Calu3 (cell line): ENCODE measurements at regions not wholly inside any gene's neighbourhood (a gene's known extent, or its start where the extent isn't known, plus 50 kb on each side); places are given as distances from the start of the nearest gene placed in this dataset.
A peak's percentile ranks its signal among the peaks of the same experiment; 100 is the strongest.

Experiments
- BruUV-seq: library from RNA; stranded (reverse); fragments of 400-500 nt; replicated peaks from 2 replicates; lab custom pipeline; 2021; lab: Mats Ljungman, UMichigan
- CTCF ChIA-PET: fragments of 300-600 bp; sonication (Branson Sonifier 250); formaldehyde crosslinking; loops from one replicate; lab custom pipeline; 2022; ENCODE audit warnings: antibody characterized with exemption; lab: Charles Lee
- DNase-seq: peaks from one replicate; pipeline ENCODE4 v3.0.0; 2022
- H3K27ac Mint-ChIP-seq: one replicate; pipeline ENCODE4 v1.8.0; 2022; ENCODE audit warnings: mixed read lengths; ENCODE audit not compliant: unreplicated experiment
- H3K27me3 Mint-ChIP-seq: one replicate; pipeline ENCODE4 v1.8.0; 2022; ENCODE audit warnings: mixed read lengths; ENCODE audit not compliant: unreplicated experiment
- H3K36me3 Mint-ChIP-seq: one replicate; pipeline ENCODE4 v1.8.0; 2022; ENCODE audit warnings: mild to moderate bottlenecking, moderate library complexity, mixed read lengths; ENCODE audit not compliant: insufficient read depth, unreplicated experiment
- H3K4me1 Mint-ChIP-seq: one replicate; pipeline ENCODE4 v1.8.0; 2022; ENCODE audit warnings: mild to moderate bottlenecking, low read depth, mixed read lengths; ENCODE audit not compliant: unreplicated experiment
- H3K4me3 Mint-ChIP-seq: one replicate; pipeline ENCODE4 v1.8.0; 2022; ENCODE audit warnings: mild to moderate bottlenecking, low read depth, moderate library complexity, mixed read lengths; ENCODE audit not compliant: unreplicated experiment
- H3K9me3 Mint-ChIP-seq: one replicate; pipeline ENCODE4 v1.8.0; 2022; ENCODE audit warnings: low read depth, mixed read lengths; ENCODE audit not compliant: unreplicated experiment
- CTCF ChIP-seq: fragments of 200-600 bp; IDR thresholded peaks from one replicate; pipeline ENCODE4 v1.8.0; 2022; ENCODE audit warnings: antibody characterized with exemption; ENCODE audit not compliant: unreplicated experiment
- intact Hi-C: fragments of 100-400 bp; cut with micrococcal nuclease; formaldehyde crosslinking; loops from one replicate; pipeline ENCODE4 v1.10.0; 2022; ENCODE audit not compliant: unreplicated experiment

GRCh38 chr2:220220009-220220408 is 592.6 kb downstream of the SLC4A3 start:
- no peaks in the 10 kb centered on the region for H3K9me3 Mint-ChIP-seq
- peaks cover 18% of the 10 kb centered on the region for H3K4me1 Mint-ChIP-seq
- no peak for TF ChIP-seq CTCF
- H3K27me3 Mint-ChIP-seq, result no peaks in the 10 kb centered on the region
- intact Hi-C loops, result no loop called here
- H3K36me3 Mint-ChIP-seq, result peaks cover 6% of the 10 kb centered on the region
- no TSS peak for BruUV-seq
- no peak for DNase-seq
- H3K4me3 Mint-ChIP-seq, result no peak overlapping the region
- CTCF ChIA-PET, result no interaction called here
- H3K27ac Mint-ChIP-seq, result no peak overlapping the region

DNA sequence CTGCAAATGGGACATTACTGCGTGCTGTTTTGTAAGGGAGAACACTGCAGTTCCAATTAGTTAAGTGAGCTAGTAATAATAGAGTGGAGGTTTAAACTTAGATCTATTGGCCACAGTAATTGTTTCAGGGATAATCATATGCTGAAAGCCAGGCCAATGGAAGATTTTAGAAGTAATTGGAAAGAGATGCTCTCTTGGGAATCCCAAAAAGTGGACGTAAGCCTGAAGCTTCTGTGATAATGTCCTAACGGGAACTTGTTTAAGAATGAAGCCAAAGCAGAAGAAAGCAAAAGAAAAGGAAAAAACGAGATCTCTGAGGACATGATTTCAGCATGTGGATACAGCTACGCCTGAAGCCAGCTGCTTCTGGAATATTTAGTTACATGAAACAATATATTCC is 594.6 kb downstream of the SLC4A3 start:
- Mint-ChIP-seq H3K27ac (no peak overlapping the region), H3K4me3 (no peak overlapping the region), H3K27me3 (no peaks in the 10 kb centered on the region), H3K36me3 (peaks cover 11% of the 10 kb centered on the region), H3K4me1 (peaks cover 38% of the 10 kb centered on the region), H3K9me3 (no peaks in the 10 kb centered on the region)
- no peak for DNase-seq
- BruUV-seq, result no TSS peak
- TF ChIP-seq CTCF, result no peak
- CTCF ChIA-PET, result no interaction called here
- intact Hi-C loops, result no loop called here

DNA sequence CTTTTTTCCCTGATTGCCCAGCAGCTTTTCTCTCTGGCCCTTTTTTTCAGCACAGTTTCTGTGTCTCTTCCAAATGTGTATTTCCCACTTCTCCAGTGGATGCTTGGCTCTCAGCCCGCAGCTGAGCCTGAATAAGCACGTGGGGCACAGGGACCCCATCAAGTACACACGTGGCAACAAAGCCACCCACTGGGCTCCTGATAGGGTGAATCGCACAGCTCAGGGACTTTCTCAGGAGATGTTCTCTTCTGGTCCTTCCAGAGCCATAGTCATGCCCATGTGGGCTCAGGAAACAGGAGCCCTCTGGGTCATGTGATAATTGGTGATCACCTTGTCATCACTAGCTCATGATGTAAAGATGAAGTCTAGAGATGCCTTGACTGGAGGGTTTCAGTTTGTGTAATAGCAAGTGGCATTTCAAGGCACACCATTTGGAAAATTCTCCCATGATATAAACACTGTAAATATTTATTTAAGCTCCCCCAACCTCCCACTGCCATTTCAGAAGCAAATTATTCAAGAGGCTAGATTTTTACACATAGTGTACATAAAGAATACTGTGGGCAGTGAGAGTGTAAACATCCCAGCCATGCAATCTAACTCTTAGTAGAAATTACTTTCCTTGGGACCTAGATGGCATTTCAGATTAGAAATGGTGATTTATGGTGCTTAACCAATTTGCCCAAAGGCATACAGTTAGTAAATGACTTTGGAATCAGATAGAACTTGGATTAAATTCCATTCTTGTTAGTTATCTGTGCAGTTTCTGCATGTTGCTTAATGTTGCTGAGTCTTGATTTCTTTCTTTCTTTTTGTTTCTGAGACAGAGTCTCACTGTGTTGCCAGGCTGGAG is 597.5 kb downstream of the SLC4A3 start:
- no peak for TF ChIP-seq CTCF
- CTCF ChIA-PET, result no interaction called here
- Mint-ChIP-seq H3K36me3 (peaks cover 23% of the 10 kb centered on the region), H3K9me3 (no peaks in the 10 kb centered on the region), H3K4me3 (no peak overlapping the region), H3K4me1 (peaks cover 56% of the 10 kb centered on the region), H3K27ac (peak overlapping the region; percentile 42), H3K27me3 (no peaks in the 10 kb centered on the region)
- intact Hi-C loops, result loop anchor here (5.0 kb wide), 2 partner anchors 52 to 392 kb away; no protein-coding TSS in a partner anchor
- BruUV-seq, result no TSS peak
- peak; percentile 7 for DNase-seq

DNA sequence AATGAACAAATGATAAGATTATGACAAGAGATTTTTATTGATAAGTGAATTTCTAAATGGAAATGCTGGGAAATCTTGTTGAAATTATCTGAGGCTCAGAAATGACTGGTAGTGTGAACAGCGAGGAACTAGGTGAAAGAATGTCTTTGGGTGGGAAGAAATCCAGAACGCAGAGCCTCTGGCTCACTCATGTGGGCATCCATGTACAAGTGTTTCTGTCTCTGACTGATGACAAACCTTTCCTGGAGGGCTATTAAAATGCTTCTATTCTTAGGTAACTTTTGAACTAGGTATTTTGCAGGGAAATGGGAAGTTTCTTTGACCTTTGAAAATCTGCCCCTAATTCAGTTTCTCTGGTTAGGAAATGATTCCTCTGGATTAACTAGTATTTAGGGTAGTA is 598.6 kb downstream of the SLC4A3 start:
- Mint-ChIP-seq H3K4me1 (peaks cover 68% of the 10 kb centered on the region), H3K9me3 (no peaks in the 10 kb centered on the region), H3K27me3 (no peaks in the 10 kb centered on the region), H3K4me3 (no peak overlapping the region), H3K36me3 (peaks cover 23% of the 10 kb centered on the region), H3K27ac (no peak overlapping the region)
- intact Hi-C loops, result loop anchor here (5.0 kb wide), 2 partner anchors 51 to 391 kb away; no protein-coding TSS in a partner anchor
- TF ChIP-seq CTCF, result no peak
- BruUV-seq, result no TSS peak
- no peak for DNase-seq
- CTCF ChIA-PET, result no interaction called here
